H1 (cell line): ENCODE measurements at regions not wholly inside any gene's neighbourhood (a gene's known extent, or its start where the extent isn't known, plus 50 kb on each side); places are given as distances from the start of the nearest gene placed in this dataset.

Source experiments
- CTCF ChIA-PET: fragments of 300-600 bp; sonication (Branson Sonifier 250); formaldehyde crosslinking; loops from one replicate; lab custom pipeline; 2021; ENCODE audit not compliant: partially characterized antibody; lab: Charles Lee
- POLR2A ChIA-PET: fragments of 300-600 bp; sonication (Branson Sonifier 250); formaldehyde crosslinking; loops from one replicate; lab custom pipeline; 2021; ENCODE audit warnings: inconsistent platforms; ENCODE audit not compliant: partially characterized antibody; lab: Charles Lee
- DNase-seq, 2 experiments: peaks; one replicate each; pipeline versions ENCODE4 v3.0.0 to v3.0.0-alpha.2; 2010 to 2022; ENCODE audit warnings: low spot score in 2 of 2, low read depth in 1 of 2, mixed read lengths in 1 of 2
- FAIRE-seq: peaks from 2 replicates; lab custom pipeline; 2011; peaks lifted over from hg19 to GRCh38; lab: Jason Lieb, UNC
- H2AFZ ChIP-seq: 2 replicates; pipeline ENCODE4 v1.8.1; 2012; ENCODE audit warnings: low read length, inconsistent platforms
- H2AK5ac ChIP-seq: 2 replicates; pipeline ENCODE4 v1.6.1; 2013; ENCODE audit warnings: low read depth, low read length
- H2BK120ac ChIP-seq: replicated peaks from 2 replicates; pipeline ENCODE3; 2013; ENCODE audit warnings: low read depth, low read length, inconsistent platforms
- H2BK12ac ChIP-seq: 2 replicates; pipeline ENCODE4 v1.6.1; 2013; ENCODE audit warnings: low read depth, low read length
- H2BK15ac ChIP-seq: 2 replicates; pipeline ENCODE4 v1.6.1; 2013; ENCODE audit warnings: low read length
- H2BK20ac ChIP-seq: 2 replicates; pipeline ENCODE4 v1.6.1; 2013; ENCODE audit warnings: low read length
- H2BK5ac ChIP-seq: 2 replicates; pipeline ENCODE4 v1.6.1; 2013; ENCODE audit warnings: low read depth, low read length
- H3K14ac ChIP-seq: 2 replicates; pipeline ENCODE4 v1.6.1; 2013; ENCODE audit warnings: inconsistent platforms; ENCODE audit not compliant: insufficient read length
- H3K18ac ChIP-seq: 2 replicates; pipeline ENCODE4 v1.6.1; 2013; ENCODE audit warnings: low read length; ENCODE audit errors: extremely low read depth
- H3K23ac ChIP-seq: 2 replicates; pipeline ENCODE4 v1.6.1; 2013; ENCODE audit warnings: inconsistent platforms; ENCODE audit not compliant: insufficient read length
- H3K23me2 ChIP-seq: 2 replicates; pipeline ENCODE4 v1.6.1; 2013; ENCODE audit warnings: low read depth, low read length
- H3K27ac ChIP-seq: 2 replicates; pipeline ENCODE4 v1.6.1; 2011; ENCODE audit warnings: low read depth, low read length, inconsistent platforms
- H3K27me3 ChIP-seq, 4 experiments: replicated peaks in 1 of 4; 1 replicate in 1 of 4; 2 replicates in 3 of 4; pipeline versions ENCODE4 v1.6.1 to v1.8.1; 2011 to 2013; ENCODE audit warnings: low read length in 3 of 4, mild to moderate bottlenecking in 3 of 4, inconsistent platforms in 2 of 4, mixed read lengths in 2 of 4, moderate library complexity in 1 of 4; ENCODE audit not compliant: control insufficient read depth in 3 of 4, insufficient read depth in 3 of 4; ENCODE audit errors: extremely low read depth in 1 of 4
- H3K36me3 ChIP-seq, 4 experiments: 2 replicates each; pipeline versions ENCODE4 v1.6.1 to v1.8.1; 2011 to 2013; ENCODE audit warnings: mild to moderate bottlenecking in 4 of 4, low read length in 3 of 4, moderate library complexity in 2 of 4, control low read depth in 1 of 4, inconsistent platforms in 1 of 4; ENCODE audit not compliant: insufficient read depth in 4 of 4, control insufficient read depth in 2 of 4
- H3K4ac ChIP-seq: replicated peaks from 2 replicates; pipeline ENCODE3; 2013; ENCODE audit warnings: low read length, low read depth, mixed read lengths, inconsistent platforms; ENCODE audit not compliant: insufficient read length
- H3K4me1 ChIP-seq, 4 experiments: replicated peaks in 1 of 4; 1 replicate in 1 of 4; 2 replicates in 3 of 4; pipeline versions ENCODE4 v1.6.1 to v1.8.1; 2011 to 2013; ENCODE audit warnings: low read length in 3 of 4, inconsistent platforms in 2 of 4, mixed read lengths in 1 of 4; ENCODE audit not compliant: insufficient read depth in 4 of 4, control insufficient read depth in 3 of 4
- H3K4me2 ChIP-seq, 2 experiments: 2 replicates each; pipeline versions ENCODE4 v1.6.1 to v1.8.1; 2011 to 2013; ENCODE audit warnings: low read depth in 2 of 2, low read length in 2 of 2, control low read depth in 1 of 2, inconsistent platforms in 1 of 2, mild to moderate bottlenecking in 1 of 2; ENCODE audit not compliant: insufficient read depth in 1 of 2
- H3K4me3 ChIP-seq, 4 experiments: fragments of 200-600, 300-600 bp in 1 of 4; sonication (generic), shearing (Covaris generic), sonication (Bioruptor Twin) in 1 of 4; 2 replicates each; pipeline versions ENCODE4 v1.5.1 to v1.8.1; 2011 to 2016; ENCODE audit warnings: low read length in 4 of 4, low read depth in 3 of 4, control low read depth in 2 of 4, inconsistent platforms in 2 of 4, mild to moderate bottlenecking in 2 of 4, mixed read lengths in 1 of 4, moderate library complexity in 1 of 4; ENCODE audit not compliant: insufficient read depth in 2 of 4; ENCODE audit errors: extremely low read depth in 1 of 4
- H3K56ac ChIP-seq: replicated peaks from 2 replicates; pipeline ENCODE3; 2013; ENCODE audit warnings: low read depth, mild to moderate bottlenecking, mixed read lengths, low read length, inconsistent platforms; ENCODE audit not compliant: insufficient read length
- H3K79me1 ChIP-seq: 2 replicates; pipeline ENCODE4 v1.6.1; 2013; ENCODE audit warnings: low read depth, low read length, control low read depth
- H3K79me2 ChIP-seq, 2 experiments: 2 replicates each; pipeline versions ENCODE4 v1.6.1 to v1.8.1; 2012 to 2013; ENCODE audit warnings: low read length in 2 of 2, mild to moderate bottlenecking in 2 of 2, inconsistent platforms in 1 of 2; ENCODE audit not compliant: insufficient read depth in 2 of 2, control insufficient read depth in 1 of 2
- H3K9ac ChIP-seq, 4 experiments: replicated peaks in 1 of 4; 1 replicate in 1 of 4; 2 replicates in 3 of 4; pipeline versions ENCODE4 v1.6.1 to v1.8.1; 2011 to 2013; ENCODE audit warnings: low read depth in 3 of 4, low read length in 3 of 4, control low read depth in 2 of 4, mild to moderate bottlenecking in 2 of 4, moderate library complexity in 2 of 4, inconsistent platforms in 1 of 4; ENCODE audit errors: extremely low read depth in 1 of 4
- H3K9me3 ChIP-seq, 2 experiments: 2 replicates each; pipeline versions ENCODE4 v1.6.1 to v1.8.1; 2012 to 2013; ENCODE audit warnings: mild to moderate bottlenecking in 2 of 2, moderate library complexity in 2 of 2, control low read depth in 1 of 2, inconsistent platforms in 1 of 2, low read depth in 1 of 2, low read length in 1 of 2, mixed read lengths in 1 of 2; ENCODE audit not compliant: insufficient read depth in 2 of 2
- H4K20me1 ChIP-seq, 2 experiments: replicated peaks in 1 of 2; 2 replicates each; pipeline versions ENCODE3 to v1.8.1; 2011 to 2013; ENCODE audit warnings: inconsistent platforms in 2 of 2, low read length in 2 of 2, mild to moderate bottlenecking in 1 of 2; ENCODE audit not compliant: insufficient read depth in 2 of 2, control insufficient read depth in 1 of 2
- H4K5ac ChIP-seq: 2 replicates; pipeline ENCODE4 v1.6.1; 2013; ENCODE audit warnings: low read length, low read depth, mixed read lengths, inconsistent platforms; ENCODE audit not compliant: insufficient read length
- H4K8ac ChIP-seq: 2 replicates; pipeline ENCODE4 v1.8.0; 2013; ENCODE audit warnings: mild to moderate bottlenecking, moderate library complexity, low read length, inconsistent platforms; ENCODE audit not compliant: insufficient read depth; ENCODE audit errors: extremely low read depth
- H4K91ac ChIP-seq: replicated peaks from 2 replicates; pipeline ENCODE3; 2013; ENCODE audit warnings: low read length, mixed read lengths, inconsistent platforms; ENCODE audit not compliant: insufficient read length
- CBX5 ChIP-seq: fragments of 300-800, 300-1000 bp; sonication (generic); IDR thresholded peaks from 2 replicates; pipeline ENCODE4 v1.7.1; 2016; ENCODE audit warnings: antibody characterized with exemption, low read length, low read depth
- CHD1 ChIP-seq: IDR thresholded peaks from 2 replicates; pipeline ENCODE4 v1.6.1; 2012; ENCODE audit warnings: low read depth, low read length, improper control_type of control experiment
- EZH2 ChIP-seq: fragments of 200-600 bp; sonication (generic); IDR thresholded peaks from 2 replicates; pipeline ENCODE4 v1.7.1; 2012; ENCODE audit warnings: low read depth, mild to moderate bottlenecking, moderate library complexity, low read length, inconsistent platforms; ENCODE audit not compliant: severe bottlenecking
- GTF2F1 ChIP-seq: IDR thresholded peaks from 2 replicates; pipeline ENCODE4 v1.6.1; 2012; ENCODE audit warnings: low read depth, low read length, improper control_type of control experiment, borderline replicate concordance
- KDM1A ChIP-seq: fragments of 200-600, 300-600 bp; sonication (generic); IDR thresholded peaks from 2 replicates; pipeline ENCODE4 v1.7.1; 2016; ENCODE audit warnings: mild to moderate bottlenecking, low read length, borderline replicate concordance
- SIRT6 ChIP-seq: IDR thresholded peaks from one replicate; pipeline ENCODE4 v1.7.1; 2012; ENCODE audit warnings: low read length, inconsistent platforms
- TAF1 ChIP-seq: IDR thresholded peaks from 2 replicates; pipeline ENCODE4 v1.6.1; 2011; ENCODE audit warnings: mild to moderate bottlenecking, low read depth, low read length
- WGBS, 2 experiments: shearing (Covaris generic) in 1 of 2; methylation state at CpG; one replicate each; pipeline versions ENCODE4 v1.1.6 to v1.1.7; 2013 to 2015; ENCODE audit warnings: low lambda C conversion rate in 2 of 2, mixed read lengths in 2 of 2, inconsistent platforms in 1 of 2, low coverage in 1 of 2, missing lambda C conversion rate in 1 of 2; ENCODE audit not compliant: insufficient replicate concordance in 2 of 2, insufficient coverage in 1 of 2, insufficient read length in 1 of 2; ENCODE audit errors: extremely low coverage in 1 of 2, missing lambda C conversion rate in 1 of 2; 5-methylcytosine and 5-hydroxymethylcytosine counted together

GRCh38 chr9:73579823-73580222 lies 428.2 kb downstream of the ANXA1 start:
- Histone ChIP-seq H3K36me3 (no peaks in the 10 kb centered on the region), H3K56ac (no peak overlapping the region), H4K5ac (no peak overlapping the region), H3K18ac (no peak overlapping the region), H2AFZ (no peak overlapping the region), H2BK12ac (no peak overlapping the region), H3K23me2 (no peaks in the 10 kb centered on the region), H3K9me3 (no peaks in the 10 kb centered on the region), H4K20me1 (no peaks in the 10 kb centered on the region), H3K23ac (no peak overlapping the region), H3K4me3 (no peak overlapping the region), H4K91ac (no peak overlapping the region), H3K4ac (no peak overlapping the region), H3K79me2 (no peaks in the 10 kb centered on the region), H4K8ac (no peak overlapping the region), H3K27ac (no peak overlapping the region), H3K4me2 (no peak overlapping the region), H3K9ac (no peak overlapping the region), H3K14ac (no peak overlapping the region), H2BK120ac (no peak overlapping the region), H2BK20ac (no peak overlapping the region), H2AK5ac (no peak overlapping the region), H3K27me3 (no peaks in the 10 kb centered on the region), H3K4me1 (no peaks in the 10 kb centered on the region), H3K79me1 (no peaks in the 10 kb centered on the region), H2BK15ac (no peak overlapping the region), H2BK5ac (no peak overlapping the region)
- ChIA-PET POLR2A (no interaction called here), CTCF (no interaction called here)
- DNase-seq = no peak
- TF ChIP-seq TAF1 = no peak
- no peak for TF ChIP-seq CHD1
- TF ChIP-seq CBX5 = no peak
- no peak for TF ChIP-seq GTF2F1
- no peak for TF ChIP-seq SIRT6
- no peak for TF ChIP-seq EZH2
- TF ChIP-seq KDM1A = no peak
- WGBS, 2 experiments = 89% methylated on average over 2 of the region's 2 CpGs; no CpG with 5 or more reads in 1 of the 2 experiments
- FAIRE-seq = no peak
